ENCODE measurements at regions not wholly inside any gene's neighbourhood (a gene's known extent, or its start where the extent isn't known, plus 50 kb on each side); places are given as distances from the start of the nearest gene placed in this dataset.
"Not testable (repeated sequence)": the region's sequence is repeated elsewhere in the genome, so short reads cannot be mapped to it uniquely, and the experiment has no call there.

GRCh38 chr4:67282749-67283148 lies 262.6 kb downstream of the CENPC start:
- Histone ChIP-seq H3K9ac (ENCODE audit: insufficient read depth, low read length) (no peak overlapping the region), H3K4me1 (ENCODE audit: control insufficient read depth, extremely low read depth, insufficient read depth, low read length) (no peaks in the 10 kb centered on the region), H3K9me3 (ENCODE audit: control insufficient read depth, insufficient read depth, low read depth, low read length) (no peaks in the 10 kb centered on the region), H3K4me3 (replicated peaks in 1 of 4; ENCODE audit: control extremely low read depth in 1 of 4, insufficient read depth in 1 of 4, low read depth in 3 of 4, low read length in 4 of 4) (no peak overlapping the region), H3K27ac (ENCODE audit: insufficient read depth, low read length) (no peak overlapping the region), H3K79me2 (ENCODE audit: control insufficient read depth, insufficient read depth, low read length) (no peaks in the 10 kb centered on the region), H3K36me3 (ENCODE audit: control insufficient read depth, insufficient read depth, low read length) (no peaks in the 10 kb centered on the region), H2AFZ (ENCODE audit: low read length) (no peak overlapping the region), H3K4me2 (ENCODE audit: extremely low read depth, insufficient read depth, low read length) (no peak overlapping the region), H3K27me3 (ENCODE audit: control insufficient read depth, insufficient read depth, low read length) (no peaks in the 10 kb centered on the region), H4K20me1 (ENCODE audit: control insufficient read depth, extremely low read depth, insufficient read depth, low read length) (no peaks in the 10 kb centered on the region)
- no peak for DNase-seq (ENCODE audit: low read depth in 2 of 2)
- TF ChIP-seq CTCF (conservative IDR thresholded peaks at IDR 0.05 in 1 of 2, IDR thresholded peaks at IDR 0.05 in 1 of 2; ENCODE audit: low read depth in 1 of 2, low read length in 2 of 2) (no peak), EZH2 (IDR thresholded peaks at IDR 0.05; ENCODE audit: low read length, missing control alignments) (no peak)

GRCh38 chr4:67275179-67275750 lies 270.0 kb downstream of the CENPC start:
- Histone ChIP-seq H3K36me3 (ENCODE audit: control insufficient read depth, insufficient read depth, low read length) (no peaks in the 10 kb centered on the region), H3K4me2 (ENCODE audit: extremely low read depth, insufficient read depth, low read length) (no peak overlapping the region), H3K4me3 (replicated peaks in 1 of 4; ENCODE audit: control extremely low read depth in 1 of 4, insufficient read depth in 1 of 4, low read depth in 3 of 4, low read length in 4 of 4) (no peak overlapping the region), H3K79me2 (ENCODE audit: control insufficient read depth, insufficient read depth, low read length) (no peaks in the 10 kb centered on the region), H3K9ac (ENCODE audit: insufficient read depth, low read length) (no peak overlapping the region), H3K4me1 (ENCODE audit: control insufficient read depth, extremely low read depth, insufficient read depth, low read length) (no peaks in the 10 kb centered on the region), H3K9me3 (ENCODE audit: control insufficient read depth, insufficient read depth, low read depth, low read length) (no peaks in the 10 kb centered on the region), H3K27me3 (ENCODE audit: control insufficient read depth, insufficient read depth, low read length) (no peaks in the 10 kb centered on the region), H2AFZ (ENCODE audit: low read length) (no peak overlapping the region), H3K27ac (ENCODE audit: insufficient read depth, low read length) (no peak overlapping the region), H4K20me1 (ENCODE audit: control insufficient read depth, extremely low read depth, insufficient read depth, low read length) (no peaks in the 10 kb centered on the region)
- TF ChIP-seq CTCF (conservative IDR thresholded peaks at IDR 0.05 in 1 of 2, IDR thresholded peaks at IDR 0.05 in 1 of 2; ENCODE audit: low read depth in 1 of 2, low read length in 2 of 2) (no peak), EZH2 (IDR thresholded peaks at IDR 0.05; ENCODE audit: low read length, missing control alignments) (no peak)
- no peak for DNase-seq (ENCODE audit: low read depth in 2 of 2)

GRCh38 chr4:67274671-67275070 lies 270.6 kb downstream of the CENPC start:
- H2AFZ ChIP-seq (ENCODE audit: low read length); H3K27ac ChIP-seq (ENCODE audit: insufficient read depth, low read length); H3K36me3 ChIP-seq (ENCODE audit: control insufficient read depth, insufficient read depth, low read length); H3K9ac ChIP-seq (ENCODE audit: insufficient read depth, low read length); H3K4me3 ChIP-seq (replicated peaks in 1 of 4; ENCODE audit: control extremely low read depth in 1 of 4, insufficient read depth in 1 of 4, low read depth in 3 of 4, low read length in 4 of 4); H3K27me3 ChIP-seq (ENCODE audit: control insufficient read depth, insufficient read depth, low read length); DNase-seq (ENCODE audit: low read depth in 2 of 2); H3K79me2 ChIP-seq (ENCODE audit: control insufficient read depth, insufficient read depth, low read length); H3K9me3 ChIP-seq (ENCODE audit: control insufficient read depth, insufficient read depth, low read depth, low read length); H4K20me1 ChIP-seq (ENCODE audit: control insufficient read depth, extremely low read depth, insufficient read depth, low read length); H3K4me2 ChIP-seq (ENCODE audit: extremely low read depth, insufficient read depth, low read length); H3K4me1 ChIP-seq (ENCODE audit: control insufficient read depth, extremely low read depth, insufficient read depth, low read length): not testable (repeated sequence)
